Activated CD8-positive, alpha-beta T cell treated with anti-CD3 and anti-CD28 coated beads for 36 hours (primary cell): ENCODE measurements at regions not wholly inside any gene's neighbourhood (a gene's known extent, or its start where the extent isn't known, plus 50 kb on each side); places are given as distances from the start of the nearest gene placed in this dataset.
"Not testable (repeated sequence)": the region's sequence is repeated elsewhere in the genome, so short reads cannot be mapped to it uniquely, and the experiment has no call there.

Experiments used
- ATAC-seq: fragments of 200-7000 bp; cut with Tn5 transposase; one replicate; pipeline ENCODE4 v1.10.0; 2021; ENCODE audit warnings: mild to moderate bottlenecking, moderate library complexity
- CTCF ChIA-PET: fragments of 350-600 bp; sonication (Branson Sonifier 250); formaldehyde crosslinking; loops from one replicate; lab custom pipeline; 2021; ENCODE audit warnings: antibody characterized with exemption; lab: Charles Lee
- POLR2A ChIA-PET: fragments of 350-600 bp; sonication (Branson Sonifier 250); formaldehyde crosslinking; loops from one replicate; lab custom pipeline; 2021; ENCODE audit warnings: antibody characterized with exemption; lab: Charles Lee
- DNase-seq: peaks from one replicate; pipeline ENCODE4 v3.0.0-alpha.2; 2020
- H3K27ac Mint-ChIP-seq: one replicate; pipeline ENCODE4 v1.8.0; 2021; ENCODE audit warnings: mild to moderate bottlenecking, mixed read lengths
- H3K27me3 Mint-ChIP-seq: one replicate; pipeline ENCODE4 v1.8.0; 2021; ENCODE audit warnings: mixed read lengths
- H3K36me3 Mint-ChIP-seq: one replicate; pipeline ENCODE4 v1.8.0; 2021; ENCODE audit warnings: low read depth, mixed read lengths
- H3K4me1 Mint-ChIP-seq: one replicate; pipeline ENCODE4 v1.8.0; 2021; ENCODE audit warnings: low read depth, mixed read lengths
- H3K4me3 Mint-ChIP-seq: one replicate; pipeline ENCODE4 v1.8.0; 2021; ENCODE audit warnings: mild to moderate bottlenecking, moderate library complexity, mixed read lengths
- H3K9me3 Mint-ChIP-seq: one replicate; pipeline ENCODE4 v1.8.0; 2021; ENCODE audit warnings: mixed read lengths
- intact Hi-C: fragments of 100-400 bp; cut with micrococcal nuclease; formaldehyde crosslinking; loops from one replicate; pipeline ENCODE4 v1.10.0; 2022
- TF ChIP-seq, protein P1 (sequence below): fragments of 200-600 bp; IDR thresholded peaks from one replicate; pipeline ENCODE4 v1.8.0; 2022; ENCODE audit warnings: antibody characterized with exemption, mild to moderate bottlenecking

DNA sequence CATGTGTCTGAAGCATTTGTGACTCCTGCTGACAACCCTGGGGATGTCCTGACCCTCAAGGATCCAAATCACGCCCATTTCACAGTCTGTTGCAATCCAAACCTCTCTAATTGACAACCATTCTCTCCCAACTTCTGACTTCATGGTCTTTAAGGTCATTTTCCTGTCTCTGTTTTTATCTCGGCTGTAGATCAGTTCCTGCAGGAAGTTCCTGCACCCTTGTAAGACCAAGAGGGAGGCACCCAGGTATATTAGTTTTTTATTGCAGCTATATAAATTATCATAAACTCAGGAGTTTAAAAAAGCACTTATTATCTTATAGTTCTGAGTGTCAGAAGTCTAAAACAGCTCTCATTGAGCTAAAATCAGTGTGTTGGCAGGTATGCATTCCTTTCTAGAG is 166.8 kb downstream of the BTBD3 start:
- POLR2A ChIA-PET = no interaction called here
- H3K27ac Mint-ChIP-seq = no peak overlapping the region
- no peak overlapping the region for H3K4me3 Mint-ChIP-seq
- no peaks in the 10 kb centered on the region for H3K36me3 Mint-ChIP-seq
- no peaks in the 10 kb centered on the region for H3K9me3 Mint-ChIP-seq
- ATAC-seq (no peak), DNase-seq (no peak)
- intact Hi-C loops = no loop called here
- TF ChIP-seq, protein P1, sequence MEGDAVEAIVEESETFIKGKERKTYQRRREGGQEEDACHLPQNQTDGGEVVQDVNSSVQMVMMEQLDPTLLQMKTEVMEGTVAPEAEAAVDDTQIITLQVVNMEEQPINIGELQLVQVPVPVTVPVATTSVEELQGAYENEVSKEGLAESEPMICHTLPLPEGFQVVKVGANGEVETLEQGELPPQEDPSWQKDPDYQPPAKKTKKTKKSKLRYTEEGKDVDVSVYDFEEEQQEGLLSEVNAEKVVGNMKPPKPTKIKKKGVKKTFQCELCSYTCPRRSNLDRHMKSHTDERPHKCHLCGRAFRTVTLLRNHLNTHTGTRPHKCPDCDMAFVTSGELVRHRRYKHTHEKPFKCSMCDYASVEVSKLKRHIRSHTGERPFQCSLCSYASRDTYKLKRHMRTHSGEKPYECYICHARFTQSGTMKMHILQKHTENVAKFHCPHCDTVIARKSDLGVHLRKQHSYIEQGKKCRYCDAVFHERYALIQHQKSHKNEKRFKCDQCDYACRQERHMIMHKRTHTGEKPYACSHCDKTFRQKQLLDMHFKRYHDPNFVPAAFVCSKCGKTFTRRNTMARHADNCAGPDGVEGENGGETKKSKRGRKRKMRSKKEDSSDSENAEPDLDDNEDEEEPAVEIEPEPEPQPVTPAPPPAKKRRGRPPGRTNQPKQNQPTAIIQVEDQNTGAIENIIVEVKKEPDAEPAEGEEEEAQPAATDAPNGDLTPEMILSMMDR = no peak
- H3K4me1 Mint-ChIP-seq = no peaks in the 10 kb centered on the region
- CTCF ChIA-PET = no interaction called here
- no peaks in the 10 kb centered on the region for H3K27me3 Mint-ChIP-seq

DNA sequence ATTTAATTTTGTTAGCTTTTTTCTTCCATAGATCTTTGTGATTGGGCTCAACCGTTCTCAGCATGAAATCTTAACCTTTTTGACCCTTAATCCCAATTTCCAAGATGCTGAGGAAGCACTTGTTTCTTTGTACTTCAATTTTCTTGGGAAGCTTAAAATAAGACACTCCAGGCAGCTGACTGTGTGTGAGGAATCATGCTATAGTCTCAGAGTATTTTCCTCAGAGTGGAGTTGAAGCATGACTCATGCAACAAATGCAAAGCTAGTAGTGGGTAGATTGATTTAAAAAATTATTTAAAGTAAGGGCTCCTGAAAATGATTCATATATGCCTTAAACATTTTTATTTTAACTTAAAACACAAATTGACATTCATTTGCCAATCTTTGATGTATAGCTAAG is 168.7 kb downstream of the BTBD3 start:
- Mint-ChIP-seq H3K27ac (no peak overlapping the region), H3K9me3 (no peaks in the 10 kb centered on the region), H3K27me3 (no peaks in the 10 kb centered on the region), H3K36me3 (no peaks in the 10 kb centered on the region), H3K4me1 (no peaks in the 10 kb centered on the region), H3K4me3 (no peak overlapping the region)
- ChIA-PET CTCF (no interaction called here), POLR2A (no interaction called here)
- intact Hi-C loops = no loop called here
- no peak for ATAC-seq
- DNase-seq = no peak
- TF ChIP-seq, protein P1 = no peak

DNA sequence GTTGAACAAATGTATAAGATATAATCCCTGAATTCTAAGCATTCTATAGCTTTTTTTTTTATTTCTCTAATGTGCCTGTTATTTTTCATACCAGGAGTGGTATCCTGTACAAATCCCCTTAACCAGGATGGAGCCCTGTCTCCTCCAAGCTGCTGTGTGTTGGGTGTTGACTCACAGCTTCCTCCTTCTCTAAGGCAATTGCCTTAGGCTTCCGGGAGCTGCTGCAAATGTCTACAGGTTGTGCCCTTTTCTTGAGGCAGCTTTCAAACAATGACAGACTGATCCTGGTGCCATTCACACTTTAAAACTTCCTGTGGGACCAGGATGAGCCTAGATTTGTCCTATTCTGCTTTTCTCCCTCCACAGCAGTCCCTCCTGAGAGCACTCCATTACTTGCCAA is 173.2 kb downstream of the BTBD3 start:
- no peaks in the 10 kb centered on the region for H3K9me3 Mint-ChIP-seq
- intact Hi-C loops = no loop called here
- ChIA-PET POLR2A (interaction anchor here (0.6 kb wide), 1 partner anchor 739 kb away, joined by 3 read pairs; no protein-coding TSS in a partner anchor), CTCF (no interaction called here)
- no peak overlapping the region for H3K27ac Mint-ChIP-seq
- ATAC-seq = no peak
- H3K27me3 Mint-ChIP-seq = no peaks in the 10 kb centered on the region
- H3K4me3 Mint-ChIP-seq = no peak overlapping the region
- no peak for DNase-seq
- TF ChIP-seq, protein P1 = no peak
- no peaks in the 10 kb centered on the region for H3K36me3 Mint-ChIP-seq
- no peaks in the 10 kb centered on the region for H3K4me1 Mint-ChIP-seq

DNA sequence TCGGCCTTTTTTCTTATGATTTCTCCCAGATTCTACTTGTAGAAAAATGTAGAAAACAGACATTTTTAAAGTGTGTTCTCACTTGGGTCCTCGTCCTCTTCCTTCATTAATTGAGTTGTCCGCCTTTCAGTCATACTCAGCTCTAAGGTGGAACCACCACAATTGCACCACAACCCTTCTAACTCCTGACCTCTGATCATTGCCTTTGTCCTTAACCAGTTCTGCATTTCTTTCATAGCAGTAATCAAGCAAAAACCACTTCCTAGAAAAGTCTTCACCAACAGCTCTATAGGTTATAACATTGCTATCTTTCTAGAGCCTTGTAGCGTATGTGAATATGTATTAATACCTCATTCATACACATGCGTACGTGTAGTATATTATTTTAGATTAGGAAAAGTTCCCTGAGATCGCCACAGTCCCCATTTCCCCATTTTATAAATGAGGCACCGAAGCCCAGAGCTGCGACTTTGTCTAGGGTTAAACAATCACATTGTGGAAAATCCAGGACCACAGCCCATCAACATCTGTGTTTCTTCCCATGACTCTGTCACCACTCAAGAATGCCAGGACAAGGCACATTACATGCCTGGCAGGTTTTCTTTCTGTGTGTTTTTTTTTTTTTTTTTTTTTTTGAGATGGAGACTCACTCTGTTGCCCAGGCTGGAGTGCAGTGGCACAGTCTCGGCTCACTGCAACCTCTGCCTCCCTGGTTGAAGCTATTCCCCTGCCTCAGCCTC is 175.5 kb downstream of the BTBD3 start:
- ATAC-seq (no peak), DNase-seq (no peak)
- H3K27me3 Mint-ChIP-seq = no peaks in the 10 kb centered on the region
- no peak overlapping the region for H3K27ac Mint-ChIP-seq
- CTCF ChIA-PET = no interaction called here
- H3K4me1 Mint-ChIP-seq = no peaks in the 10 kb centered on the region
- POLR2A ChIA-PET = no interaction called here
- TF ChIP-seq, protein P1 = no peak
- no peak overlapping the region for H3K4me3 Mint-ChIP-seq
- intact Hi-C loops = no loop called here
- H3K9me3 Mint-ChIP-seq = no peaks in the 10 kb centered on the region
- no peaks in the 10 kb centered on the region for H3K36me3 Mint-ChIP-seq

DNA sequence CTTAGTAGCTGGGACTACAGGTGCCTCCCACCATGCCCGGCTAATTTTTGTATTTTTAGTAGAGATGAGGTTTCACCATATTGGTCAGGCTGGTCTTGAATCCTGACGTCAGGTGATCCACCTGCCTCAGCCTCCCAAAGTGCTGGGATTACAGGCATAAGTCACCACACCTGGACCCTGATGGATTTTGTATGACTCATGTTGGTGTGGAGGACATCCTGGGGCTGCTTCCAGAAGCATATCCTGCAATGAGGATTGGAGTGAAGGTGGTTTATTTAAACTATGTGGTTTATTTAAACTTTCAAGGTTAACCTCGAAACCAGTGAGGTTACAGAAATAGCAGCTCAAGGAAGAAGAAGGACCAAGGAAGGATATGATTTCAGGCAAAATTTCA is 176.1 kb downstream of the BTBD3 start:
- H3K4me3 Mint-ChIP-seq, DNase-seq, H3K36me3 Mint-ChIP-seq, CTCF ChIA-PET, H3K9me3 Mint-ChIP-seq, H3K4me1 Mint-ChIP-seq, H3K27ac Mint-ChIP-seq, ATAC-seq, H3K27me3 Mint-ChIP-seq, intact Hi-C loops, POLR2A ChIA-PET: not testable (repeated sequence)
